Globus pallidus (tissue), 1 donor: ENCODE measurements at regions not wholly inside any gene's neighbourhood (a gene's known extent, or its start where the extent isn't known, plus 50 kb on each side); places are given as distances from the start of the nearest gene placed in this dataset.

ENCODE experiments used
- DNase-seq: peaks from one replicate; pipeline ENCODE4 v3.0.0-alpha.2; 2015; ENCODE audit warnings: low spot score

- DNase-seq = no peak
Measured at GRCh38 chr2:180364719-180365118, 357.6 kb upstream of the CWC22 start.

DNA sequence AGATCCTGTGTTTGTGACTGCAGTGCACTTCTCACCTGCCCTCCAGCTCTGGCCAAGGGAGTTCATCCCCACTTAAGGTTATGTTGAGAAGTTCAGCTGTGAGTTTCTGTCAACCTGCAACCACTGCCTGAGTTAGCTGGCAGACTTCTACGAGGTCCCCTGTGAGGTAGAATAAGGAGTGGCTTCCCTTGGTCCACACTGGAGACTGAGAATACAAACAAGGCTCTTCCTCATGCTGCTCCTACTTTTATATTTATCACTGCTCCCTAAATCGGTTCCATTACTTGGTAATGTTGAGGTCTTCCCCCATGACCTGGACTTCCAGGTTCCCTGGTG lies 353.2 kb upstream of the CWC22 start:
- DNase-seq = no peak

- DNase-seq = no peak
Measured at GRCh38 chr2:180359522-180360282, 352.6 kb upstream of the CWC22 start.

DNA sequence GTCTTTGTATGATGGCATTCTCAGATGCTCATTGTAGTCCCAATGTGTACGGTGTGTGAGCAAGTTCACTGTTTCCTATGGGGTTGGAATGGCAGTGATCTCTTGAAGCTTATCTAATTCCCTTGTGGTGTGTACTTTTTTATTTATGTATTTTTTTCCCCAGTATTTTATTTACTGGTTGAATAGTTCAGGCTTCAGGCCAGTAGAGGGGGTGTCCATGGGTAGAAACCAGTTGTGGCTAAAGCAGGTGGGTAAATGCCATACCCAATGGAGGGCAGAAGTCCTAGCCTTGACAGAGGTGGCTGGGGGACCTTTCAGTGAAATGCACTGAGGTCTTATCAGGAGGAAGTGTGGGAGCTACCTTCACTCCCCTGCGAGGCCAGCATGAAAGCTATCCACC lies 351.4 kb upstream of the CWC22 start:
- DNase-seq = no peak

GRCh38 chr2:180356676-180357075 lies 349.6 kb upstream of the CWC22 start:
- no peak for DNase-seq

DNA sequence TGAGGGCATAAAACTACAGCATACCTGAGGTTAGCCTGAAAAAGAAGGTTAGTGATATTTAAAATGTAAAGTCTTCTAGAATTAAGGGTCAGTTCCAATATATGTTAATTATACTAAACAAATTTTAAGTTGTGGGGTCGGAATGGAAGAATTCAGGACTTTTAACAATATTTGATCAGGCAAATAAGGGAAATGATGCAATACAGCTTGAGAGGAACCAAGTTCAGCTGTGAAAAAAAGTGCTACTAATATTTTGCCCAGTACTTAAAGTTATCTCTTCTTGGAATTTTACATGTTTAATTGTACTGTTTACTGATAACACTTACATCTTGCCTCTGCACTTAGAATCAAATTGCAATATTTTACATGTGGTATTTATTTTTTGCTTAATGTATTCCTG lies 345.5 kb upstream of the CWC22 start:
- DNase-seq = no peak

DNA sequence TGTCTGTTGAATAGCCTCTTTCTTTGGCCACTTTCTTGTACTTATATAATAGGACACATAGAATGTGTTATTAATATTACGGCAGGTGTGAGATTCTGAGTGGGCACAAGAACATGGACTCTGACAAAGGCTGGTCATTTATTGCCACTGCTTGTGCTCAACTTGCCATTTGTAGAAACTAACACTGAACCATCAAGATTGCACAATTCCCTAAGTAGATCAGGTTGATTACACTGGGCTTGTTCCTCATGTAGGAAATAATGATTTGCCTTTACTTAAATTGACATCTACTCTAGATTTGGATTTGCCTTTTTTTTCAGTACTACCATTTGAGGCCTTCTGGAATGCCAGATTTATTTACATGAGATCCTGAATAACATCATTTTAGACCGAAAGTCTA lies 342.7 kb upstream of the CWC22 start:
- DNase-seq = no peak

DNA sequence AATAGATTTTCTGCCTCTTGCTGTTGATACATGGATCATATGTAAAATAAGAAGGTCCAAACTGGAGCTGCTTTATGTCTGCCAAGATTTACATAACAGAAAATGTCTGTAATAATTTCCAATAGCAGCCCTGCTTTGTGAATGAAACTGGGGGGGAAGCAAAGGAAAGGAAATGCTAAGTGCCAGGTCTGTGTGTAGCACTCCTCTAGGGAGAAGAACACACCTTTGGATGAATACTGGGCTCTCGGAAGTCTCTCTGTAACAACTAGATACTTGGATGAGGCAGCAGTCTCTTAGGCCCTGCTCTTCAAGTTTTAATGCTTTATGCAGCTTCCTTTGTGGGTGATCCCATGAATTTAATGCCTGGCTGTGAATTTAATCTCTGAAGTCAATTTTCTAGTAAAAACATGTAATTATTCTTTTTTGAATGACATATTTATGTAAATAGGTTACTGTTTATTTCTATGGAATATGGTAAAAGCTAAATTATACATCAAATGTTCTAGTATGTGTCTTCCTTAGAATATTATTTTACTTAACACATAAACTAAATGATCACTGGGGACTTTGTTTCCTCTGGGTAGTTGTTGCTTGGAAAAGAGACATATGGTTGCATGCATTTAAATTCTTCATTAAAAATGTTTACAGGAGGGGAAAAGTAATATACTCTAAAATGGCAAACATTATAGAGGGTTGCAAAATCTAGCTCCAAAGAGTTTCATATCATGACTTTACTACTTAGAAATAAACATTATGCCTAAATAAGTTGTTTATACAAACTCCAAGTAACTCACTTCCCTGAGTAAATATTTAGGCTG lies 336.6 kb upstream of the CWC22 start:
- DNase-seq = no peak

- DNase-seq = no peak
Measured at GRCh38 chr2:180337136-180337535, 330.0 kb upstream of the CWC22 start.

GRCh38 chr2:180336550-180336949 lies 329.5 kb upstream of the CWC22 start:
- DNase-seq = no peak

GRCh38 chr2:180334514-180334913 lies 327.4 kb upstream of the CWC22 start:
- DNase-seq = no peak

GRCh38 chr2:180328795-180329422 lies 321.8 kb upstream of the CWC22 start:
- no peak for DNase-seq

DNA sequence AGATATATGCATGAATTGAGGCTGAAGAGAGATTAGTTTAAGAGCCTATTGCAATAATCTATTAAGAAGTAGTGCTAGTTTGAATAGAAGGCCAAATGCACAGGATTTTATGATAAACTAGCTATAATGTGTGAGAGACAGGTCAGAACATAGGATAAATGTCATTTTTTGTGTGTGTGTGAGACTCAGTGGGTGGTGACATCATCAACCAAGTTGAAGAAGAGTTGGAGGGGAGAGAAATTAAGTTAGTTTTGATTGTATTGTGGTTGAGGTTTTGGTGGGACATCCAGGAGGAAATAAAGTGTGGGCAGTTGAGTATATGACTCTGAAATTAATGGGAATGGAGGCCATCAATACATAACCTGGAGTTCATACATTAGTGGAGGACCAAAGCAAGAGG lies 320.1 kb upstream of the CWC22 start:
- DNase-seq = no peak

DNA sequence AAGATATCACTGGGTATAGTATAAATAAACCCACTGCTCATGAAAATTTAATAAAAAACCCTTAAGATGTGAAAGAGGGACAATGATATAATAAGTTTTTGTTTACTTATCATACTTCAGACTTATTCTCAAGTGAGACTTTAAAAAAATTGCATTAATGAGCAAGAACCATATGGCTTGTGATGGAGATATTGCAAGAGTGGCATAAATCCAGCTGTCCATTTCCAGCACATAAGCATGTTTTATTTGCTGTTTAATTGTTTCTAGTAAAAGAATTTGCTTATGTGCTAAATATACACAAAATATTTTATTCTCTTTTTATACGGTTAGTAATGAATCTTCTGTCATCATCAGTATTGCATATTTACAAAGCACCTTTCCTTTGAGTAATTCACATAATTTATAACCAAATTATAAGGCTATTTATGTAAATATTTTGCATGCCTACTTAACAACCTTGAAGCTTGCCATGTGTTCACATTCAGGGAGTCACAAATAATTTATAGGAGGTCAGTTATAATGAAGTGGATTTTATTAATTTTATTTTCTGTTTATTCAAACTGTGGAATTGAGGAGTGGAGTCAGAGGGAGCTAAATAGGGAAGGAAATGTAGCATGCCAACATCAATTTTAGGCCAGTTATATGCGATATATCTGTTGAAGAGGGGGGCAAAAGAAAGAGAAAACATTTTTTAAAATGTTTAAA lies 318.5 kb upstream of the CWC22 start:
- no peak for DNase-seq

DNA sequence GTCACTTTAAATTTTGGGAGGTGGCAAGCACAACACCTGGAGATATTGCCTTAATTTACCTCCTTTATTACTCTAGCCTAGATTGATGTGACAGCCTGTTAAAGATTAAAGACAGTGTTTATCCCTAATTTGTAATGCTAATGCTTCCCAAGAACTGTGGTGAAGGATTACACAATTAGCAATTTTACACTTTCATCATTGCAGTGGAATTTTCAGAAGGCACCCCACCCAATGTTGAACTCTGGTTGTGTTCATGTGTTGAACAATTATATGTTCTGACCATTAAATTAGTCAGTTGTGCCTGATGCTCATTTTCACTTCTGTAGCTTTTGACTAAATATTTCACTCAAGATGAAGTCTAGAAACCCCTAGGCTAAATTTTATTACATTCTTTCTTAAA lies 317.1 kb upstream of the CWC22 start:
- no peak for DNase-seq

- no peak for DNase-seq
Measured at GRCh38 chr2:180322781-180323180, 315.7 kb upstream of the CWC22 start.

DNA sequence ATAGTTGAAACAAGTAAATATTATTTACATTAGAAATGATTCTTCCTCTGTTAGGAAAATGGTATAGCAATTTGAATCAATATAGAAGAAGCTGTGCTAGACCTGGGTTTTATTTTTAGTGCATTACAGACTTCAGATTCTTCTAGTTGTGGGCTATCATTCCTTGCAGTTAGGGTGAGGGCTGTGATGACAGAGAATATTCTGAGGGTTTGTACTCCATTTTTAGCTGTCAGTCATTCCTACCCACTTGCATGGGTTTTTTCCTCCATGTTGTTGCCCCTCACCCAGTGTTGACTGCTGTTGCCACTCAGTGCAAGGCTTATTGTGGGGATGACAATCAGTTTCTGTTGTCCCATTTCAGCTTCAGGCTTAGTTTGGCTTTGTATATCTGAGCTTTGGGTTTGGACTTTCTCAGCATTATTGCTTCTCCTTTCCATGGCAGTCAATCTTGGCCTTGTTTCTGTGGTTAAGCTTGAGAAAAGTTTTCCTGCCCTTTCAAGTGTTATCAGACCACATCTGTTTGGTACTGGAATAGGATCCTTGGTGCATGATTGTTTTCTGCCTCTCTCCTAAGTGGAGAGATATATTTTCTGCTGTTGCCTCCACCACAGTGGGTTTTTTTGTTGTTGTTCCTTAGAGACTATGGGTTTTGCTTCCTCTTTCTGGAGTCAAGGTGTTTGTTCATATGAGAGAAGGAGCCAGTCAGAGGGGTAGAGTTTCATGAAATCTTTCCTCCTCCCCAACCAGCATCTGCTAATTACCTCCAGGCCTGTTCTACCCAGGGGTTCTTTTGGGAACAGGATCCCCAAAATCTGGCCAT lies 312.7 kb upstream of the CWC22 start:
- no peak for DNase-seq

DNA sequence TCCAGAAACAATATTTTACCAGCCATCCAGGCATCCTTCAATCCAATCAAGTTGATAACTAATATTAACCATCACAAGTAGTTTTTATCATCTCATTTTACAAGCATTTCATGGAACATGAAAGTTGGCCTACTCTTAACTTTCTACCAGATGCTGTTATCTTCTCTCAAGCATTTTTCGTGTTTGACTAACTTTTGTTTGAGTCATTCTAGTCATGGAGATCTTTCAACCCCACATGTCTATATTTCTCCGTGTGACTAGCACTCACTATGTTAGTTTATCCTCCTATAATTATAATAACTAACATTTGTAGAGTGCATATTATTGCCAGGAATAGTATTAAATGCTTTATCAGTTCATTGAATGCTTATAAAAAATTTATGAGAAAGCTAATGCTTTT lies 307.0 kb upstream of the CWC22 start:
- DNase-seq = no peak

GRCh38 chr2:180312542-180312941 lies 305.4 kb upstream of the CWC22 start:
- DNase-seq = no peak

DNA sequence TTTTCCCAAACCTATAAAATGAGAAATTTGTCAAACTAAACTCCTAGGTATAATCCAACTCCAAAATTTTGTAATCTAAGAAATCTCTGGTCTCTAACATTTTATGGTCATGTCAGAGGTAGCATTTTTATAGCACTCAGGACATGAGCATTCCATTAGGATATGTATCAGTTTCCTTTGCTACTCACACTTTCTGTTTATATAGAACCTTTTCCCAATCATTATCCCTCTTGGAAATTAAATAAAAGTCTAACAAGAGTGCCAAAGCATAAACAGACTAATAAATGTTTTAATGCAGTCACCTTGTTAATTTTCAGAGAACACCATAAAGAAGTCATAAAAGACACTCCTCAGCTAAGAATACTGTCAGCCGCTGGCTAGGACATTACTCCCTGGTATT lies 300.0 kb upstream of the CWC22 start:
- DNase-seq = no peak

DNA sequence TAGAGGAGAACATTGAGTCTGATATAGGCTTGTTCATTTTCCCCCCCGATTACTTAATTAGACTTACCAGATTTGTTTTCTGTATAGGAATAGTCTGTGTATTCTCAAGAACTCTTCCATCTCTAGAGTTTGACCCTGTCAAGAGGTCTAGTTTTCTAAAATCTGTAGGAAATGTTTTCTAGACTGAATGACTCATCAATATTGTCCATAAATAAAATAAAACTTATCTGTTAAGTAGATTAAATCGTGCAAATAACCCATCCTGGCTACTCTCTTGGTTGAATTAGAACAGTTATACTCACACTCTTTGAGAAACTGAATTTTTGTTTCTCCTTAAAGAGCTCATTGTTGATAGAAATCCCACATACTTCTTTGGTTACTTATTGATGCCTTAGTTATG lies 299.2 kb upstream of the CWC22 start:
- no peak for DNase-seq
